ENCODE measurements at regions not wholly inside any gene's neighbourhood (a gene's known extent, or its start where the extent isn't known, plus 50 kb on each side); places are given as distances from the start of the nearest gene placed in this dataset.

GRCh38 chr3:117346901-117347300 lies 637.3 kb downstream of the TUSC7 start:
- no peak for DNase-seq (ENCODE audit: low spot score in 2 of 2)
- Mint-ChIP-seq H3K4me1 (no peaks in the 10 kb centered on the region), H3K36me3 (no peaks in the 10 kb centered on the region), H3K9me3 (peaks cover 26% of the 10 kb centered on the region), H3K27ac (no peak overlapping the region), H3K4me3 (no peak overlapping the region)
- ATAC-seq = no peak

GRCh38 chr3:117348884-117349283 lies 639.3 kb downstream of the TUSC7 start:
- peaks cover 21% of the 10 kb centered on the region for H3K9me3 Mint-ChIP-seq
- no peak for ATAC-seq
- H3K36me3 Mint-ChIP-seq = no peaks in the 10 kb centered on the region
- no peaks in the 10 kb centered on the region for H3K4me1 Mint-ChIP-seq
- no peak for DNase-seq (ENCODE audit: low spot score in 2 of 2)
- no peak overlapping the region for H3K4me3 Mint-ChIP-seq
- no peak overlapping the region for H3K27ac Mint-ChIP-seq

- peaks cover 17% of the 10 kb centered on the region for H3K9me3 Mint-ChIP-seq
- DNase-seq (ENCODE audit: low spot score in 2 of 2) (no peak), ATAC-seq (no peak)
- no peak overlapping the region for H3K4me3 Mint-ChIP-seq
- H3K27ac Mint-ChIP-seq = no peak overlapping the region
- no peaks in the 10 kb centered on the region for H3K36me3 Mint-ChIP-seq
- no peaks in the 10 kb centered on the region for H3K4me1 Mint-ChIP-seq
These were observed 640.0 kb downstream of the TUSC7 start for GRCh38 chr3:117349566-117349965.

- H3K9me3 Mint-ChIP-seq = peaks cover 17% of the 10 kb centered on the region
- no peaks in the 10 kb centered on the region for H3K4me1 Mint-ChIP-seq
- no peak overlapping the region for H3K27ac Mint-ChIP-seq
- H3K36me3 Mint-ChIP-seq = no peaks in the 10 kb centered on the region
- no peak for DNase-seq (ENCODE audit: low spot score in 2 of 2)
- ATAC-seq = no peak
- H3K4me3 Mint-ChIP-seq = no peak overlapping the region
These were observed 640.8 kb downstream of the TUSC7 start for GRCh38 chr3:117350371-117350770.

- Mint-ChIP-seq H3K9me3 (peaks cover 16% of the 10 kb centered on the region), H3K27ac (no peak overlapping the region), H3K36me3 (no peaks in the 10 kb centered on the region), H3K4me3 (no peak overlapping the region), H3K4me1 (no peaks in the 10 kb centered on the region)
- DNase-seq (ENCODE audit: low spot score in 2 of 2) = no peak
- ATAC-seq = no peak
These were observed 646.0 kb downstream of the TUSC7 start for GRCh38 chr3:117355566-117355965.

GRCh38 chr3:117356091-117356705 lies 646.6 kb downstream of the TUSC7 start:
- Mint-ChIP-seq H3K4me1 (no peaks in the 10 kb centered on the region), H3K9me3 (peaks cover 20% of the 10 kb centered on the region), H3K36me3 (no peaks in the 10 kb centered on the region), H3K4me3 (no peak overlapping the region), H3K27ac (no peak overlapping the region)
- ATAC-seq (no peak), DNase-seq (ENCODE audit: low spot score in 2 of 2) (no peak)

- Mint-ChIP-seq H3K9me3 (peaks cover 23% of the 10 kb centered on the region), H3K4me3 (no peak overlapping the region)
- ATAC-seq = no peak
These were observed 649.2 kb downstream of the TUSC7 start for GRCh38 chr3:117358717-117359314.

GRCh38 chr3:117366574-117366973 lies 657.0 kb downstream of the TUSC7 start:
- no peak for ATAC-seq
- no peaks in the 10 kb centered on the region for H3K4me1 Mint-ChIP-seq

More at GRCh38 chr3:117358717-117359314, 649.2 kb downstream of the TUSC7 start:
- Mint-ChIP-seq H3K4me1 (no peaks in the 10 kb centered on the region), H3K27ac (no peak overlapping the region), H3K36me3 (no peaks in the 10 kb centered on the region)
- no peak for DNase-seq (ENCODE audit: low spot score in 2 of 2)

GRCh38 chr3:117367861-117368260 lies 658.3 kb downstream of the TUSC7 start:
- H3K4me3 Mint-ChIP-seq = no peak overlapping the region
- H3K9me3 Mint-ChIP-seq = peaks cover 5% of the 10 kb centered on the region
- DNase-seq (ENCODE audit: low spot score in 2 of 2) (no peak), ATAC-seq (no peak)
- no peaks in the 10 kb centered on the region for H3K36me3 Mint-ChIP-seq
- no peaks in the 10 kb centered on the region for H3K4me1 Mint-ChIP-seq
- no peak overlapping the region for H3K27ac Mint-ChIP-seq

More at GRCh38 chr3:117366574-117366973, 657.0 kb downstream of the TUSC7 start:
- Mint-ChIP-seq H3K27ac (no peak overlapping the region), H3K4me3 (no peak overlapping the region), H3K9me3 (peaks cover 7% of the 10 kb centered on the region), H3K36me3 (no peaks in the 10 kb centered on the region)
- DNase-seq (ENCODE audit: low spot score in 2 of 2) = no peak

- Mint-ChIP-seq H3K27ac (no peak overlapping the region), H3K4me3 (no peak overlapping the region), H3K36me3 (no peaks in the 10 kb centered on the region), H3K9me3 (peaks cover 5% of the 10 kb centered on the region), H3K4me1 (no peaks in the 10 kb centered on the region)
- ATAC-seq = no peak
- no peak for DNase-seq (ENCODE audit: low spot score in 2 of 2)
These were observed 671.1 kb downstream of the TUSC7 start for GRCh38 chr3:117380631-117381030.

- Mint-ChIP-seq H3K4me3 (no peak overlapping the region), H3K36me3 (no peaks in the 10 kb centered on the region), H3K9me3 (peaks cover 13% of the 10 kb centered on the region), H3K4me1 (no peaks in the 10 kb centered on the region), H3K27ac (no peak overlapping the region)
- no peak for DNase-seq (ENCODE audit: low spot score in 2 of 2)
- ATAC-seq = no peak
These were observed 683.5 kb downstream of the TUSC7 start for GRCh38 chr3:117393119-117393518.

- Mint-ChIP-seq H3K27ac (no peak overlapping the region), H3K4me3 (no peak overlapping the region), H3K9me3 (peaks cover 22% of the 10 kb centered on the region), H3K4me1 (no peaks in the 10 kb centered on the region), H3K36me3 (no peaks in the 10 kb centered on the region)
- no peak for ATAC-seq
- DNase-seq (ENCODE audit: low spot score in 2 of 2) = no peak
These were observed 688.7 kb downstream of the TUSC7 start for GRCh38 chr3:117398141-117398899.

- H3K27ac Mint-ChIP-seq = no peak overlapping the region
- ATAC-seq = no peak
- H3K36me3 Mint-ChIP-seq = no peaks in the 10 kb centered on the region
- no peak for DNase-seq (ENCODE audit: low spot score in 2 of 2)
- no peaks in the 10 kb centered on the region for H3K4me1 Mint-ChIP-seq
- no peak overlapping the region for H3K4me3 Mint-ChIP-seq
- H3K9me3 Mint-ChIP-seq = peaks cover 15% of the 10 kb centered on the region
These were observed 689.9 kb downstream of the TUSC7 start for GRCh38 chr3:117399311-117400078.

GRCh38 chr3:117400303-117400702 lies 690.7 kb downstream of the TUSC7 start:
- H3K4me3 Mint-ChIP-seq = no peak overlapping the region
- H3K4me1 Mint-ChIP-seq = no peaks in the 10 kb centered on the region
- ATAC-seq (no peak), DNase-seq (ENCODE audit: low spot score in 2 of 2) (no peak)
- no peak overlapping the region for H3K27ac Mint-ChIP-seq
- peaks cover 15% of the 10 kb centered on the region for H3K9me3 Mint-ChIP-seq
- H3K36me3 Mint-ChIP-seq = no peaks in the 10 kb centered on the region

- ATAC-seq (no peak), DNase-seq (ENCODE audit: low spot score in 2 of 2) (no peak)
- H3K4me1 Mint-ChIP-seq = no peaks in the 10 kb centered on the region
- H3K27ac Mint-ChIP-seq = no peak overlapping the region
- H3K4me3 Mint-ChIP-seq = no peak overlapping the region
- peaks cover 17% of the 10 kb centered on the region for H3K9me3 Mint-ChIP-seq
- no peaks in the 10 kb centered on the region for H3K36me3 Mint-ChIP-seq
These were observed 694.6 kb downstream of the TUSC7 start for GRCh38 chr3:117404141-117404540.

Data from stimulated activated effector memory CD8-positive, alpha-beta T cell treated with anti-CD3 and anti-CD28 coated beads, Interleukin-12 subunit alpha, Interleukin-12 subunit beta, amount 100 ng/mL, for 72 hours (primary cell).